ENCODE measurements at regions not wholly inside any gene's neighbourhood (a gene's known extent, or its start where the extent isn't known, plus 50 kb on each side); places are given as distances from the start of the nearest gene placed in this dataset.

GRCh38 chr18:69349912-69350597 is 50.6 kb upstream of the DOK6 start:
- TF ChIP-seq CTCF (IDR thresholded peaks at IDR 0.05; ENCODE audit: low read length) (no peak), EZH2phosphoT487 (IDR thresholded peaks at IDR 0.05; ENCODE audit: low read length) (no peak), EZH2 (optimal IDR thresholded peaks at IDR 0.05; ENCODE audit: low read depth, low read length) (no peak)
- no peaks in the 10 kb centered on the region for H3K79me2 ChIP-seq (ENCODE audit: low read length)
- H3F3A ChIP-seq (ENCODE audit: insufficient read depth, low read length) = no peaks in the 10 kb centered on the region
- no peak overlapping the region for H3K4me3 ChIP-seq (ENCODE audit: low read length)
- no peaks in the 10 kb centered on the region for H3K9me2 ChIP-seq (replicated peaks; ENCODE audit: insufficient read depth, low read length)
- H3K36me3 ChIP-seq (replicated peaks; ENCODE audit: insufficient read depth, low read length) = no peaks in the 10 kb centered on the region
- H3K27ac ChIP-seq (ENCODE audit: low read length) = no peak overlapping the region; the same call in 1 of the 2 replicates
- H3K4me2 ChIP-seq (ENCODE audit: low read depth, low read length) = no peak overlapping the region
- no peaks in the 10 kb centered on the region for H3K4me1 ChIP-seq (ENCODE audit: low read length)
- H2AFZ ChIP-seq (ENCODE audit: low read length) = no peak overlapping the region
- H4K20me1 ChIP-seq (ENCODE audit: insufficient read depth, low read length) = no peaks in the 10 kb centered on the region
- H3K27me3 ChIP-seq (replicated peaks; ENCODE audit: insufficient read depth, low read length) = no peaks in the 10 kb centered on the region
- DNase-seq = no peak
- no peaks in the 10 kb centered on the region for H3K9me3 ChIP-seq (replicated peaks; ENCODE audit: insufficient read depth, low read length)
- H3K9ac ChIP-seq (ENCODE audit: low read length) = no peak overlapping the region
